ENCODE measurements at regions not wholly inside any gene's neighbourhood (a gene's known extent, or its start where the extent isn't known, plus 50 kb on each side); places are given as distances from the start of the nearest gene placed in this dataset.

- H3K27ac ChIP-seq (ENCODE audit: insufficient read depth, low read depth, low read length): no peak overlapping the region
- BruUV-seq (replicated peaks): no TSS peak
- H3K36me3 ChIP-seq (ENCODE audit: control insufficient read depth in 2 of 2, extremely low read depth in 1 of 2, insufficient read depth in 2 of 2, low read length in 2 of 2): no peaks in the 10 kb centered on the region
- no peak overlapping the region for H2AFZ ChIP-seq (ENCODE audit: low read depth, low read length)
- FAIRE-seq (no peak), DNase-seq (ENCODE audit: low read depth, low spot score) (no peak)
- dilution Hi-C loops (cut with MboI; ENCODE audit: extremely low pct_ligation_motif_present, low sequenced_read_pairs): no loop called here
- no peak overlapping the region for H3K4me2 ChIP-seq (ENCODE audit: insufficient read depth, low read length)
- no peak overlapping the region for H3K9ac ChIP-seq (replicated peaks; ENCODE audit: extremely low read depth, insufficient read depth, low read length)
- ChIA-PET POLR2A (no interaction called here), CTCF (interaction anchor here (1.7 kb wide), 1 partner anchor 8 kb away, joined by 4 read pairs; no protein-coding TSS in a partner anchor)
- H3K27me3 ChIP-seq (ENCODE audit: control insufficient read depth in 2 of 2, insufficient read depth in 2 of 2, low read length in 2 of 2): no peaks in the 10 kb centered on the region
- intact Hi-C loops (cut with micrococcal nuclease): no loop called here
- no peaks in the 10 kb centered on the region for H3K79me2 ChIP-seq (ENCODE audit: control insufficient read depth, insufficient read depth, low read length)
- H3K9me1 ChIP-seq (replicated peaks; ENCODE audit: control insufficient read depth, extremely low read depth, insufficient read depth, low read length): no peaks in the 10 kb centered on the region
- H3K4me1 ChIP-seq (ENCODE audit: control insufficient read depth, extremely low read depth, insufficient read depth, low read length): no peaks in the 10 kb centered on the region
- no peaks in the 10 kb centered on the region for H3K9me3 ChIP-seq (replicated peaks; ENCODE audit: control insufficient read depth, insufficient read depth, low read length)
- no peaks in the 10 kb centered on the region for H4K20me1 ChIP-seq (replicated peaks; ENCODE audit: control insufficient read depth, extremely low read depth, insufficient read depth, low read length)
- TF ChIP-seq MYC (IDR thresholded peaks at IDR 0.05; ENCODE audit: low read depth, low read length) (no peak), JUN (IDR thresholded peaks at IDR 0.05; ENCODE audit: borderline replicate concordance, insufficient read depth, insufficient read length, low read depth) (no peak), POLR2AphosphoS5 (IDR thresholded peaks at IDR 0.05; ENCODE audit: insufficient read depth, low read depth, low read length) (no peak), EZH2 (IDR thresholded peaks at IDR 0.05; ENCODE audit: borderline replicate concordance, low read depth, low read length, severe bottlenecking) (no peak), POLR2A (IDR thresholded peaks at IDR 0.05; ENCODE audit: low read depth, low read length) (no peak), MAX (IDR thresholded peaks at IDR 0.05; ENCODE audit: insufficient read depth, insufficient read length) (no peak), GATA2 (IDR thresholded peaks at IDR 0.05; ENCODE audit: insufficient read depth, insufficient read length, low read depth, low read length) (no peak), FOS (IDR thresholded peaks at IDR 0.05; ENCODE audit: borderline replicate concordance, insufficient read depth, low read length) (no peak)
- TF ChIP-seq, protein P1, sequence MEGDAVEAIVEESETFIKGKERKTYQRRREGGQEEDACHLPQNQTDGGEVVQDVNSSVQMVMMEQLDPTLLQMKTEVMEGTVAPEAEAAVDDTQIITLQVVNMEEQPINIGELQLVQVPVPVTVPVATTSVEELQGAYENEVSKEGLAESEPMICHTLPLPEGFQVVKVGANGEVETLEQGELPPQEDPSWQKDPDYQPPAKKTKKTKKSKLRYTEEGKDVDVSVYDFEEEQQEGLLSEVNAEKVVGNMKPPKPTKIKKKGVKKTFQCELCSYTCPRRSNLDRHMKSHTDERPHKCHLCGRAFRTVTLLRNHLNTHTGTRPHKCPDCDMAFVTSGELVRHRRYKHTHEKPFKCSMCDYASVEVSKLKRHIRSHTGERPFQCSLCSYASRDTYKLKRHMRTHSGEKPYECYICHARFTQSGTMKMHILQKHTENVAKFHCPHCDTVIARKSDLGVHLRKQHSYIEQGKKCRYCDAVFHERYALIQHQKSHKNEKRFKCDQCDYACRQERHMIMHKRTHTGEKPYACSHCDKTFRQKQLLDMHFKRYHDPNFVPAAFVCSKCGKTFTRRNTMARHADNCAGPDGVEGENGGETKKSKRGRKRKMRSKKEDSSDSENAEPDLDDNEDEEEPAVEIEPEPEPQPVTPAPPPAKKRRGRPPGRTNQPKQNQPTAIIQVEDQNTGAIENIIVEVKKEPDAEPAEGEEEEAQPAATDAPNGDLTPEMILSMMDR (IDR thresholded peaks at IDR 0.05; ENCODE audit: extremely low read depth in 1 of 2, insufficient read depth in 1 of 2, low read depth in 1 of 2, low read length in 2 of 2): no peak
- H3K4me3 ChIP-seq (replicated peaks in 1 of 3; ENCODE audit: insufficient read depth in 1 of 3, low read depth in 1 of 3, low read length in 3 of 3): no peak overlapping the region
These were observed 431.4 kb downstream of the GRB14 start for GRCh38 chr2:164189851-164190250.

Measured in endothelial cell of umbilical vein (primary cell).